ENCODE measurements at regions not wholly inside any gene's neighbourhood (a gene's known extent, or its start where the extent isn't known, plus 50 kb on each side); places are given as distances from the start of the nearest gene placed in this dataset.

GRCh38 chr1:102047724-102048123, 51.0 kb upstream of the OLFM3 start:
- no peaks in the 10 kb centered on the region for H3K79me2 ChIP-seq (ENCODE audit: insufficient read depth, low read length)
- H3K27me3 ChIP-seq (ENCODE audit: insufficient read depth, low read length, poor library complexity): no peaks in the 10 kb centered on the region
- TF ChIP-seq, protein P1, sequence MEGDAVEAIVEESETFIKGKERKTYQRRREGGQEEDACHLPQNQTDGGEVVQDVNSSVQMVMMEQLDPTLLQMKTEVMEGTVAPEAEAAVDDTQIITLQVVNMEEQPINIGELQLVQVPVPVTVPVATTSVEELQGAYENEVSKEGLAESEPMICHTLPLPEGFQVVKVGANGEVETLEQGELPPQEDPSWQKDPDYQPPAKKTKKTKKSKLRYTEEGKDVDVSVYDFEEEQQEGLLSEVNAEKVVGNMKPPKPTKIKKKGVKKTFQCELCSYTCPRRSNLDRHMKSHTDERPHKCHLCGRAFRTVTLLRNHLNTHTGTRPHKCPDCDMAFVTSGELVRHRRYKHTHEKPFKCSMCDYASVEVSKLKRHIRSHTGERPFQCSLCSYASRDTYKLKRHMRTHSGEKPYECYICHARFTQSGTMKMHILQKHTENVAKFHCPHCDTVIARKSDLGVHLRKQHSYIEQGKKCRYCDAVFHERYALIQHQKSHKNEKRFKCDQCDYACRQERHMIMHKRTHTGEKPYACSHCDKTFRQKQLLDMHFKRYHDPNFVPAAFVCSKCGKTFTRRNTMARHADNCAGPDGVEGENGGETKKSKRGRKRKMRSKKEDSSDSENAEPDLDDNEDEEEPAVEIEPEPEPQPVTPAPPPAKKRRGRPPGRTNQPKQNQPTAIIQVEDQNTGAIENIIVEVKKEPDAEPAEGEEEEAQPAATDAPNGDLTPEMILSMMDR (IDR thresholded peaks at IDR 0.05; ENCODE audit: borderline replicate concordance, extremely low read depth, low read length, poor library complexity, severe bottlenecking): no peak
- H3K9ac ChIP-seq (ENCODE audit: low read depth, low read length): no peak overlapping the region
- no peaks in the 10 kb centered on the region for H4K20me1 ChIP-seq (ENCODE audit: insufficient read depth, low read length)
- no peaks in the 10 kb centered on the region for H3K36me3 ChIP-seq (ENCODE audit: insufficient read depth, low read length)
- DNase-seq (no peak), ATAC-seq (ENCODE audit: insufficient read depth, low read depth) (no peak)
- no peak overlapping the region for H2AFZ ChIP-seq (ENCODE audit: low read depth, low read length)
- no peaks in the 10 kb centered on the region for H3K4me1 ChIP-seq (ENCODE audit: insufficient read depth, low read length)
- H3K4me3 ChIP-seq (ENCODE audit: low read depth in 1 of 2, low read length in 2 of 2): no peak overlapping the region
- H3K4me2 ChIP-seq (ENCODE audit: insufficient read depth, low read length): no peak overlapping the region
- no peak overlapping the region for H3K27ac ChIP-seq (ENCODE audit: low read length)
- no peaks in the 10 kb centered on the region for H3K9me3 ChIP-seq (ENCODE audit: insufficient read depth, low read length, severe bottlenecking)

Data from DND-41 (cell line).